ENCODE measurements at regions not wholly inside any gene's neighbourhood (a gene's known extent, or its start where the extent isn't known, plus 50 kb on each side); places are given as distances from the start of the nearest gene placed in this dataset.

- DNase-seq (ENCODE audit: low read depth in 1 of 2, low spot score in 1 of 2) = no peak
- no peak for TF ChIP-seq REST (IDR thresholded peaks at IDR 0.05; ENCODE audit: insufficient replicate concordance, low read depth)
- H3K27me3 ChIP-seq (ENCODE audit: insufficient read depth, poor library complexity, severe bottlenecking) = no peaks in the 10 kb centered on the region
- H3K4me3 ChIP-seq (replicated peaks; ENCODE audit: insufficient read depth, low read length) = no peak overlapping the region
- H3K27ac ChIP-seq (replicated peaks) = no peak overlapping the region
These were observed 93.0 kb upstream of the TMPO start for GRCh38 chr12:98422359-98422758.

GRCh38 chr12:98422812-98423211 is 92.6 kb upstream of the TMPO start:
- Histone ChIP-seq H3K4me3 (replicated peaks; ENCODE audit: insufficient read depth, low read length) (no peak overlapping the region), H3K27ac (replicated peaks) (no peak overlapping the region), H3K27me3 (ENCODE audit: insufficient read depth, poor library complexity, severe bottlenecking) (no peaks in the 10 kb centered on the region)
- no peak for DNase-seq (ENCODE audit: low read depth in 1 of 2, low spot score in 1 of 2)
- TF ChIP-seq GABPA (IDR thresholded peaks at IDR 0.05; ENCODE audit: low read depth) = no peak
- TF ChIP-seq POLR2AphosphoS5 (IDR thresholded peaks at IDR 0.05; ENCODE audit: low read depth) = no peak
- TF ChIP-seq CTCF (IDR thresholded peaks at IDR 0.05; ENCODE audit: insufficient read depth, low read length) = no peak
- TF ChIP-seq SPI1 (IDR thresholded peaks at IDR 0.05; ENCODE audit: borderline replicate concordance, low read depth) = no peak
- no peak for TF ChIP-seq REST (IDR thresholded peaks at IDR 0.05; ENCODE audit: insufficient replicate concordance, low read depth)

GRCh38 chr12:98423963-98424362 is 91.4 kb upstream of the TMPO start:
- no peak overlapping the region for H3K27ac ChIP-seq (replicated peaks)
- no peak for DNase-seq (ENCODE audit: low read depth in 1 of 2, low spot score in 1 of 2)
- TF ChIP-seq CTCF (IDR thresholded peaks at IDR 0.05; ENCODE audit: insufficient read depth, low read length) (no peak), POLR2AphosphoS5 (IDR thresholded peaks at IDR 0.05; ENCODE audit: low read depth) (no peak), GABPA (IDR thresholded peaks at IDR 0.05; ENCODE audit: low read depth) (no peak), SPI1 (IDR thresholded peaks at IDR 0.05; ENCODE audit: borderline replicate concordance, low read depth) (no peak), REST (IDR thresholded peaks at IDR 0.05; ENCODE audit: insufficient replicate concordance, low read depth) (no peak)
- no peaks in the 10 kb centered on the region for H3K27me3 ChIP-seq (ENCODE audit: insufficient read depth, poor library complexity, severe bottlenecking)
- no peak overlapping the region for H3K4me3 ChIP-seq (replicated peaks; ENCODE audit: insufficient read depth, low read length)

Measured in HL-60 (cell line).